Upper lobe of left lung (tissue), 6 donors: ENCODE measurements at regions not wholly inside any gene's neighbourhood (a gene's known extent, or its start where the extent isn't known, plus 50 kb on each side); places are given as distances from the start of the nearest gene placed in this dataset.
A peak's percentile ranks its signal among the peaks of the same experiment; 100 is the strongest.

Source experiments
- ATAC-seq, 2 donors: fragments of 200-7000 bp; cut with Tn5 transposase; one replicate each; pipeline ENCODE4 v1.9.1; 2022; ENCODE audit warnings: mild to moderate bottlenecking in 2 of 2, moderate library complexity in 2 of 2; ENCODE audit not compliant: low FRiP score in 2 of 2
- DNase-seq, 2 donors: peaks; one replicate each; pipeline ENCODE4 v3.0.0-alpha.2; 2019 to 2020
- H3K27ac ChIP-seq, 4 donors: fragments of 200-600 bp; sonication (generic); one replicate each; pipeline ENCODE4 v1.5.1; 2016 to 2019
- H3K27me3 ChIP-seq, 4 donors: fragments of 200-600 bp; sonication (generic); one replicate each; pipeline ENCODE4 v1.5.1; 2017 to 2019
- H3K36me3 ChIP-seq, 4 donors: fragments of 200-600 bp; sonication (generic); one replicate each; pipeline ENCODE4 v1.5.1; 2016 to 2019
- H3K4me1 ChIP-seq, 4 donors: fragments of 200-600 bp; sonication (generic); one replicate each; pipeline ENCODE4 v1.5.1; 2018 to 2019
- H3K4me3 ChIP-seq, 4 donors: fragments of 200-600 bp; sonication (generic); one replicate each; pipeline ENCODE4 v1.5.1; 2017 to 2019; ENCODE audit warnings: mild to moderate bottlenecking in 2 of 4, moderate library complexity in 1 of 4
- H3K9me3 ChIP-seq, 4 donors: fragments of 200-600 bp; sonication (generic); one replicate each; pipeline ENCODE4 v1.5.1; 2018 to 2019
- CTCF ChIP-seq, 6 experiments: fragments of 450-650 bp in 4 of 6; fragments of 200-600 bp in 2 of 6; sonication (generic) in 2 of 6; IDR thresholded peaks; one replicate each; pipeline ENCODE4 v1.5.1; 2016 to 2019; ENCODE audit warnings: antibody characterized with exemption in 6 of 6
- EP300 ChIP-seq, 4 donors: sonication (generic); formaldehyde crosslinking; IDR thresholded peaks; one replicate each; pipeline ENCODE4 v1.5.1; 2017; ENCODE audit warnings: antibody characterized with exemption in 4 of 4, control low read depth in 2 of 4
- POLR2A ChIP-seq, 4 donors: fragments of 450-650 bp; IDR thresholded peaks; one replicate each; pipeline ENCODE4 v1.5.1; 2016 to 2017; ENCODE audit warnings: antibody characterized with exemption in 4 of 4, mild to moderate bottlenecking in 2 of 4
- POLR2AphosphoS5 ChIP-seq, 2 donors: sonication (generic); formaldehyde crosslinking; IDR thresholded peaks; one replicate each; pipeline ENCODE4 v1.5.1; 2017; ENCODE audit warnings: antibody characterized with exemption in 2 of 2
- WGBS, 2 donors: methylation state at CpG; one replicate each; pipeline ENCODE4 v1.1.5; 2017 to 2018; 5-methylcytosine and 5-hydroxymethylcytosine counted together
- donor health status: DM: no; HTN: no; CAD: no; lungs with moderate emphysema.
- donor health status: DM: no; HTN: yes; CAD: no; lungs with severe emphysema.

- H3K4me1 ChIP-seq: no peaks in the 10 kb centered on the region
- H3K4me3 ChIP-seq: no peak overlapping the region
- ATAC-seq (peak in 1 of 2 donors; percentile 49), DNase-seq (no peak)
- no peaks in the 10 kb centered on the region for H3K36me3 ChIP-seq
- TF ChIP-seq POLR2AphosphoS5 (IDR thresholded peaks at IDR 0.05): no peak
- no peak for TF ChIP-seq EP300 (IDR thresholded peaks at IDR 0.05)
- TF ChIP-seq POLR2A (IDR thresholded peaks at IDR 0.05): no peak
- TF ChIP-seq CTCF (IDR thresholded peaks at IDR 0.05): no peak
- no peaks in the 10 kb centered on the region for H3K9me3 ChIP-seq
- H3K27me3 ChIP-seq: no peaks in the 10 kb centered on the region
- no peak overlapping the region for H3K27ac ChIP-seq
- WGBS, 2 donors: 37 to 61% methylated on average over 5 of the region's 5 CpGs
Measured at GRCh38 chr15:99911816-99912215, 178.6 kb upstream of the LYSMD4 start.

- no peaks in the 10 kb centered on the region for H3K4me1 ChIP-seq
- DNase-seq (no peak), ATAC-seq (no peak)
- WGBS, 2 donors: 65 to 76% methylated on average over 13 of the region's 13 CpGs
- H3K9me3 ChIP-seq: no peaks in the 10 kb centered on the region
- no peak overlapping the region for H3K4me3 ChIP-seq
- H3K27ac ChIP-seq: no peak overlapping the region
- no peak for TF ChIP-seq EP300 (IDR thresholded peaks at IDR 0.05)
- TF ChIP-seq POLR2AphosphoS5 (IDR thresholded peaks at IDR 0.05): no peak
- TF ChIP-seq CTCF (IDR thresholded peaks at IDR 0.05): no peak
- no peak for TF ChIP-seq POLR2A (IDR thresholded peaks at IDR 0.05)
- H3K27me3 ChIP-seq: no peaks in the 10 kb centered on the region
- H3K36me3 ChIP-seq: no peaks in the 10 kb centered on the region
Measured at GRCh38 chr15:99909592-99910295, 176.5 kb upstream of the LYSMD4 start.

- Histone ChIP-seq H3K27me3 (no peaks in the 10 kb centered on the region), H3K36me3 (no peaks in the 10 kb centered on the region), H3K4me3 (no peak overlapping the region), H3K9me3 (no peaks in the 10 kb centered on the region), H3K4me1 (no peaks in the 10 kb centered on the region), H3K27ac (no peak overlapping the region)
- no peak for TF ChIP-seq POLR2A (IDR thresholded peaks at IDR 0.05)
- TF ChIP-seq POLR2AphosphoS5 (IDR thresholded peaks at IDR 0.05): no peak
- TF ChIP-seq EP300 (IDR thresholded peaks at IDR 0.05): no peak
- no peak for TF ChIP-seq CTCF (IDR thresholded peaks at IDR 0.05)
- DNase-seq (no peak), ATAC-seq (no peak)
- 90 to 91% methylated on average over 3 of the region's 3 CpGs for WGBS, 2 donors
Measured at GRCh38 chr15:99907698-99908097, 174.5 kb upstream of the LYSMD4 start.

GRCh38 chr15:99906793-99907192 lies 173.6 kb upstream of the LYSMD4 start:
- ATAC-seq (no peak), DNase-seq (no peak)
- no peak overlapping the region for H3K4me3 ChIP-seq
- no peak for TF ChIP-seq EP300 (IDR thresholded peaks at IDR 0.05)
- no peak for TF ChIP-seq POLR2A (IDR thresholded peaks at IDR 0.05)
- no peak for TF ChIP-seq CTCF (IDR thresholded peaks at IDR 0.05)
- no peak for TF ChIP-seq POLR2AphosphoS5 (IDR thresholded peaks at IDR 0.05)
- no peak overlapping the region for H3K27ac ChIP-seq
- no peaks in the 10 kb centered on the region for H3K36me3 ChIP-seq
- H3K4me1 ChIP-seq: no peaks in the 10 kb centered on the region
- WGBS, 2 donors: 87% methylated on average over 4 of the region's 4 CpGs
- no peaks in the 10 kb centered on the region for H3K27me3 ChIP-seq
- no peaks in the 10 kb centered on the region for H3K9me3 ChIP-seq

DNA sequence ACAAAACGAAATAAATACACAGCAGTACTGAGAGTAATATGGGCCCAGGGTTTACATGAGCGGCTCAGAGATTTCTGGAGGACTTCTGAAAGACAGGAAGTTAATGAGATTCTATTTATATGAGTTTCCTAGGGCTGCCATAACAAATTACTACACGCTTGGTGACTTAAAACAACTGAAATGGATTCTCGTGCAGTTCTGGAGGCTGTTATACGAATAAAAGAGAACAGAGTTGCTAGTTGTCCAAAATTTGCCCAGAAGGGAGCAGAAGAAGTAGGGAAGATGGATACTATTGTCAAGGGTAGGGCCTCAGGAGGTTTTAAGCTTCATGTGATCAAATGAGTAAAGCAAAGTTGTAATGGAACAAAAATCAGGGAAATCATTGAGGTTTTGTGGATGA lies 173.1 kb upstream of the LYSMD4 start:
- DNase-seq (no peak), ATAC-seq (no peak)
- Histone ChIP-seq H3K9me3 (no peaks in the 10 kb centered on the region), H3K4me3 (no peak overlapping the region), H3K4me1 (no peaks in the 10 kb centered on the region), H3K27ac (no peak overlapping the region), H3K27me3 (no peaks in the 10 kb centered on the region), H3K36me3 (no peaks in the 10 kb centered on the region)
- 62 to 64% methylated on average over 5 of the region's 5 CpGs for WGBS, 2 donors
- no peak for TF ChIP-seq CTCF (IDR thresholded peaks at IDR 0.05)
- TF ChIP-seq POLR2AphosphoS5 (IDR thresholded peaks at IDR 0.05): no peak
- no peak for TF ChIP-seq EP300 (IDR thresholded peaks at IDR 0.05)
- TF ChIP-seq POLR2A (IDR thresholded peaks at IDR 0.05): no peak
